ENCODE measurements at regions not wholly inside any gene's neighbourhood (a gene's known extent, or its start where the extent isn't known, plus 50 kb on each side); places are given as distances from the start of the nearest gene placed in this dataset.

GRCh38 chr2:116877274-116877673 is 937.2 kb upstream of the DDX18 start:
- no peak for TF ChIP-seq CTCF (IDR thresholded peaks at IDR 0.05)
- no peak for TF ChIP-seq POLR2A (IDR thresholded peaks at IDR 0.05)
- no peaks in the 10 kb centered on the region for H3K9me3 ChIP-seq
- H3K4me1 ChIP-seq: no peaks in the 10 kb centered on the region
- no peak overlapping the region for H3K27ac ChIP-seq
- intact Hi-C loops (cut with DNase I; ENCODE audit: low total_unique reads): no loop called here
- H3K4me3 ChIP-seq: no peak overlapping the region
- 89 to 93% methylated on average over 1 of the region's 1 CpG for WGBS, 2 donors
- DNase-seq: no peak
- no peaks in the 10 kb centered on the region for H3K27me3 ChIP-seq
- no peaks in the 10 kb centered on the region for H3K36me3 ChIP-seq (ENCODE audit: low read depth, missing control alignments)

GRCh38 chr2:116877944-116878343 is 936.5 kb upstream of the DDX18 start:
- 85 to 94% methylated on average over 2 of the region's 2 CpGs for WGBS, 2 donors
- no peak for DNase-seq

DNA sequence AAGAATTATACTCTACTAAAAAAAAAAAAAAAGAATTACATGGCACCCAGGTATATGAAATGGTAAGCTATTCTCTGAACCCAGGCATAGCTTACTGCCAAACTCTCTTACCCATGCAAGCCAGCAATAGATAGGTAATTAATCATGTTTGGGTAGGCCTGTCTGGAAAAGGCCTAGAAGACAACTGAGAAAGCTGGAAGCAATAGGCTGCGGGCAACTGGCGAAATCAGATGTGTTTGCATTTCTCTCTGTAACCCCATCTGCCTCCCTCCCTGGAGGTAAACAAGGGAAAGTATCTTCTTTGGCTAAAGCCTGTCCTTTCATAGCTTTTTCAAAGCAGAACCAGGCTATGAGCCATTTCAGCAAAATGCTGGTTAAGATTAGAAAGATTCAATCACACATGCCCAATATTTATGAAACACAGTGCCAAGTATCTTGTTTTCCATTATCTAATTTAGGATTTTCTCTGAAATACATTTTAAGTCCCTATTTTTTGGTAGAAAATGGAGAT is 934.8 kb upstream of the DDX18 start:
- intact Hi-C loops (cut with DNase I; ENCODE audit: low total_unique reads): no loop called here
- no peaks in the 10 kb centered on the region for H3K9me3 ChIP-seq
- 81 to 87% methylated on average over 2 of the region's 2 CpGs for WGBS, 2 donors
- H3K36me3 ChIP-seq (ENCODE audit: low read depth, missing control alignments): no peaks in the 10 kb centered on the region
- H3K4me1 ChIP-seq: no peaks in the 10 kb centered on the region
- H3K27ac ChIP-seq: no peak overlapping the region
- no peaks in the 10 kb centered on the region for H3K27me3 ChIP-seq
- TF ChIP-seq CTCF (IDR thresholded peaks at IDR 0.05) (no peak), POLR2A (IDR thresholded peaks at IDR 0.05) (no peak)
- DNase-seq: no peak
- no peak overlapping the region for H3K4me3 ChIP-seq

More at GRCh38 chr2:116877944-116878343, 936.5 kb upstream of the DDX18 start:
- H3K4me3 ChIP-seq: no peak overlapping the region
- intact Hi-C loops (cut with DNase I; ENCODE audit: low total_unique reads): no loop called here
- TF ChIP-seq CTCF (IDR thresholded peaks at IDR 0.05) (no peak), POLR2A (IDR thresholded peaks at IDR 0.05) (no peak)
- no peaks in the 10 kb centered on the region for H3K36me3 ChIP-seq (ENCODE audit: low read depth, missing control alignments)
- H3K27me3 ChIP-seq: no peaks in the 10 kb centered on the region
- H3K4me1 ChIP-seq: no peaks in the 10 kb centered on the region
- H3K9me3 ChIP-seq: no peaks in the 10 kb centered on the region
- H3K27ac ChIP-seq: no peak overlapping the region

GRCh38 chr2:116891191-116891590 is 923.3 kb upstream of the DDX18 start:
- WGBS, 2 donors: 54 to 66% methylated on average over 1 of the region's 1 CpG
- no peak for TF ChIP-seq POLR2A (IDR thresholded peaks at IDR 0.05)
- TF ChIP-seq CTCF (IDR thresholded peaks at IDR 0.05): no peak

DNA sequence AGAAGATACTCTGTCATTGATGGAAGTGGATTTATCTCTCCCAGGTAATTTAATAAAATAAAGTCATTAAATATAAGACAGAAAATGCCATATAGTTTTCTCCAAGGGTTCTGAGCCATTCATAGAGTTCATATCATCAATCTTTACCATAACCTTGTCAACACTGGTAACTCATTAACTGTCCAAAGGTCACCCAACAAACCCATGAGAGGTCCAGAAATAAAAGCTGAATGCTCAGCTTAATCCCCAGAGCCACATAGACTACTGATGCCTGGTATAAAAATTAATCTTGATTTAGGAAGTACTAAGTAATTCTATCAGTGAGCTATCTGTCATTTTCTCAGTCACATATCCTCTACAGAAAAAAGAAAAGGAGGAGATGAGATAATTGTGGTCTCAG is 903.0 kb upstream of the DDX18 start:
- H3K4me3 ChIP-seq: no peak overlapping the region
- no peak for DNase-seq
- H3K36me3 ChIP-seq (ENCODE audit: low read depth, missing control alignments): no peaks in the 10 kb centered on the region
- no peaks in the 10 kb centered on the region for H3K27me3 ChIP-seq
- TF ChIP-seq CTCF (IDR thresholded peaks at IDR 0.05) (no peak), POLR2A (IDR thresholded peaks at IDR 0.05) (no peak)
- no peaks in the 10 kb centered on the region for H3K4me1 ChIP-seq
- H3K27ac ChIP-seq: no peak overlapping the region
- no peaks in the 10 kb centered on the region for H3K9me3 ChIP-seq
- intact Hi-C loops (cut with DNase I; ENCODE audit: low total_unique reads): no loop called here

More at GRCh38 chr2:116891191-116891590, 923.3 kb upstream of the DDX18 start:
- no peak overlapping the region for H3K4me3 ChIP-seq
- no peaks in the 10 kb centered on the region for H3K36me3 ChIP-seq (ENCODE audit: low read depth, missing control alignments)
- no peak for DNase-seq
- no peaks in the 10 kb centered on the region for H3K9me3 ChIP-seq
- intact Hi-C loops (cut with DNase I; ENCODE audit: low total_unique reads): no loop called here
- no peak overlapping the region for H3K27ac ChIP-seq
- no peaks in the 10 kb centered on the region for H3K4me1 ChIP-seq
- no peaks in the 10 kb centered on the region for H3K27me3 ChIP-seq
